Astrocyte of the spinal cord (primary cell): ENCODE measurements at regions not wholly inside any gene's neighbourhood (a gene's known extent, or its start where the extent isn't known, plus 50 kb on each side); places are given as distances from the start of the nearest gene placed in this dataset.
"Not testable (repeated sequence)": the region's sequence is repeated elsewhere in the genome, so short reads cannot be mapped to it uniquely, and the experiment has no call there.

Experiments used
- DNase-seq: peaks from one replicate; pipeline ENCODE4 v3.0.0; 2011; ENCODE audit warnings: low read depth, low spot score
- H3K4me3 ChIP-seq: 2 replicates; pipeline ENCODE4 v1.5.1; 2011; ENCODE audit warnings: low read depth, mild to moderate bottlenecking, low read length, moderate library complexity
- CTCF ChIP-seq: IDR thresholded peaks from 2 replicates; pipeline ENCODE4 v1.5.1; 2012; ENCODE audit warnings: low read depth, mild to moderate bottlenecking, low read length, inconsistent platforms
- in situ Hi-C: cut with HindIII; loops from 2 replicates; pipeline ENCODE4 v1.10.0; 2017; ENCODE audit warnings: low sequenced_read_pairs

- no peak overlapping the region for H3K4me3 ChIP-seq
- in situ Hi-C loops, result no loop called here
- TF ChIP-seq CTCF, result no peak
- no peak for DNase-seq
Observed at GRCh38 chr11:87456499-87456898, 418.8 kb downstream of the TMEM135 start.

GRCh38 chr11:87455180-87455579 lies 417.4 kb downstream of the TMEM135 start:
- no peak overlapping the region for H3K4me3 ChIP-seq
- no peak for TF ChIP-seq CTCF
- DNase-seq, result no peak
- in situ Hi-C loops, result no loop called here

- in situ Hi-C loops, result no loop called here
- no peak overlapping the region for H3K4me3 ChIP-seq
- DNase-seq, result peak; percentile 48
- TF ChIP-seq CTCF, result no peak
Observed at GRCh38 chr11:87454241-87454640, 416.5 kb downstream of the TMEM135 start.

GRCh38 chr11:87453531-87454089 lies 415.9 kb downstream of the TMEM135 start:
- no peak overlapping the region for H3K4me3 ChIP-seq
- TF ChIP-seq CTCF, result no peak
- DNase-seq, result no peak
- in situ Hi-C loops, result no loop called here

GRCh38 chr11:87452025-87452424 lies 414.3 kb downstream of the TMEM135 start:
- DNase-seq, in situ Hi-C loops, H3K4me3 ChIP-seq: not testable (repeated sequence)

GRCh38 chr11:87451395-87451794 lies 413.7 kb downstream of the TMEM135 start:
- TF ChIP-seq CTCF, result no peak
- H3K4me3 ChIP-seq, result no peak overlapping the region
- DNase-seq, result peak; percentile 9
- in situ Hi-C loops, result no loop called here

- TF ChIP-seq CTCF, result no peak
- in situ Hi-C loops, result no loop called here
- H3K4me3 ChIP-seq, result no peak overlapping the region
- DNase-seq, result no peak
Observed at GRCh38 chr11:87447606-87448005, 409.9 kb downstream of the TMEM135 start.
